Kidney glomerular epithelial cell (primary cell): ENCODE measurements at regions not wholly inside any gene's neighbourhood (a gene's known extent, or its start where the extent isn't known, plus 50 kb on each side); places are given as distances from the start of the nearest gene placed in this dataset.

ENCODE experiments used
- DNase-seq: peaks from one replicate; lab custom pipeline; 2025; lab: John Stamatoyannopoulos, UW

- no peak for DNase-seq
Observed at GRCh38 chr9:109830545-109830944, 50.5 kb downstream of the PALM2AKAP2 start.

GRCh38 chr9:109831998-109832658, 52.1 kb downstream of the PALM2AKAP2 start:
- no peak for DNase-seq

GRCh38 chr9:109834855-109835254, 54.9 kb downstream of the PALM2AKAP2 start:
- DNase-seq, result no peak

GRCh38 chr9:109843641-109844040, 63.6 kb downstream of the PALM2AKAP2 start:
- no peak for DNase-seq

- no peak for DNase-seq
Observed at GRCh38 chr9:109845226-109845625, 65.2 kb downstream of the PALM2AKAP2 start.

DNA sequence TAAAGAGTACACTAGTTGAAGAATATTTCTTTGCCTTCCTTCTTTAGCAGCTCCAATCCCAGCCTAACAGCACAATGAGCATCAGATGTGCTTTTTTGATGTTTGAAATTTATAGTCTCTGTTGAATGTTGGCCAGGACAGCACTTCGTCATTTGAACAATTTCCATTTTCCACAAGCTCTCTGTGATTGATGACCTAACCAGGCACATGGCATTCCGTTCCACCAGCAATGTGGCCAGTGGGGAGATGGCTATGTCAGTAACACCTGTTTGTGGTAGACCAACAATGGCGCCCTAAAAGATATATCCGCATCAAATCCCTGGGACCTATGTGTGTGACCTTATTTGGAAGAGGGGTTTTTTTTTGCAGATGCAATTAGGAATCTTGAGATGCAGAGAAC, 66.8 kb downstream of the PALM2AKAP2 start:
- peak; percentile 52 for DNase-seq

DNA sequence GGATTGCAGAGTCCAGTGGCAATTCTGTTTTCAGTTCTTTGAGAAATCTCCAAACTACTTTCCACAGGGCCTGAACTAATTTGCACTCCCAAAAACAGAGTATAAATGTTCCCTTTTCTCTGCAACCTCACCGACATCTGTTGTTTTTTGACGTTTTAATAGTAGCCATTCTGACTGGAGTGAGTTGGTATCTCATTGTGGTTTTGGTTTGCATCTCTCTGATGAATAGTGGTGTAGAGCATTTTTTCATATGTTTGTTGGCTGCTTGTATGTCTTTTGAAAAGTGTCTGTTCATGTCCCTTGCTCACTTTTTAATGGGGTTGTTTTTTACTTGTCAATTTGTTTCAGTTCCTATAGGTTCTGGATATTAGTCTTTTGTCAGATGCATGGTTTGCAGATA, 72.6 kb downstream of the PALM2AKAP2 start:
- no peak for DNase-seq

GRCh38 chr9:109855540-109855939, 75.5 kb downstream of the PALM2AKAP2 start:
- DNase-seq, result no peak

- no peak for DNase-seq
Observed at GRCh38 chr9:109856785-109857184, 76.8 kb downstream of the PALM2AKAP2 start.

DNA sequence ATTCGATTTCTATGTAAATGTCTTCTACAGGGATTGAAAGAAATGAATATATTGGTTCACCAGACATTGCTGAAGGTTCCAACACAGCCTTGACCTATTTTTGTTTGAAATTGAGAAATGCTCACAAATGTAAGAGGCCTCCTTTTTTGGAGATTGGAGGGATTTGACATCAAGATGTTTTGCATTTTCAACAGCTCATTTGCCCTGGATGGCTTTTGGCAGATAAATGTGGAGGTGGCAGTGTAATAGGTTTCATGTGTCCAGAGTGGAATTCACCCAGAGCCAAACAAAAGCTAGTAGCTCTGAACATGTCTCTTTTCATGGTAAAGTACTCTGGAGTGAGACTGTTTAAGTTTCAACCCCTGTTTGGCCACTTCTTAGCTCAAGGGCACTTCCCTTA, 77.3 kb downstream of the PALM2AKAP2 start:
- no peak for DNase-seq

GRCh38 chr9:109859447-109859846, 79.4 kb downstream of the PALM2AKAP2 start:
- no peak for DNase-seq

DNA sequence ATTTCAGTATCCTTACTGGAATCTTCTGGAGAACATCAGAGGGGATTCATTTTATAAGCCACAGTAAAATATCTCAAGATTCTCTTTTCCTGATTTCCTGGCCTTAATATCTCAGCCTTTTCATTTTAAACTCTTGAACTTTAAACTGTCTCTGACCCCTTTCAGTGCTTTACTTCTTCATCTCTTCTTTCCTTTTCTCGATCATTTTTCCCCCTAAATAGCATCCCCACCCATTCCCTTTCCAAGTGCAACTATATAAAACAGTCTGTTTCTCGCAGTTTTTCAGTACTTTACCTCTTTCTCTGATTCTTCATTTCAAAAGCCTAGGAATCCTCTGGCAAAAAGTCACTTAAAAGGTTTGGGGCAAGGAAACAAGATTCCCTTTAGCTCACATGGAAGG, 80.5 kb downstream of the PALM2AKAP2 start:
- no peak for DNase-seq

DNA sequence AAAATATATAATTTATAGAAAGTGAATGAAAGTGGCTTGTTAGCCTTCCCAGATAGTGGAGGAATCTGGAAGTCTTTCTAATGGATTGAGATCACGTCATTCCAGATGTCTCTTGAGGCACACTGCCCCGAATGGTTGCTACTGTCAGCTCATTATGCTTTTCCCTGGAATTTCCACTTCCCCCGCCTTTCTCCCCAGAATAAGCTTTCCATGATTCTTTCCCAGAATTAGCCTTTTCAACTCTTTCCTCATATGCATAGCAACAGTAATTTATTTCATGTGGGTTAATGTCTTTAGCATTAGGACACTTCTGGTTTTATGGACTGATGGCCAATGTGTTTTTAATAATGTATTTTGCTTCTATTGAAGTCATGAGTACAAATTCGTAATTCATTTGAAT, 81.5 kb downstream of the PALM2AKAP2 start:
- no peak for DNase-seq

GRCh38 chr9:109861918-109862317, 81.9 kb downstream of the PALM2AKAP2 start:
- DNase-seq, result no peak

- DNase-seq, result no peak
Observed at GRCh38 chr9:109862452-109862851, 82.5 kb downstream of the PALM2AKAP2 start.

DNA sequence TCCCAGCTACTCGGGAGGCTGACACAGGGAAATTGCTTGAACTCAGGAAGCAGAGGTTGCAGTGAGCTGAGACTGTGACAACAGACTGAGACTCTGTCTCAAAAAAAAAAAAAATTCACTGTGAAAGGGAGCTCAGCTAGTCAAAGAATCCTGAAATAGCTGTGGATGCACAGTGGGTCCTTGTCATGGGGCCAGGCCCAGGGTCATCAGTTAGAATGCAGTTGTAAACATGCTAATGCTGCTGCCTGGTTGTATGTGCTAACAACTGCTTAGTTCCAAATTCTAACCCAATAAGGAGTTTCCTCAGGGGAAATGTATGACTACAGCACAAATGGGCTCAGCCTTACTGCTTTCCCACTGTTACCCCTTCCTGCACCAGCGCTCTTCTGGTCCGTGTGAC, 84.0 kb downstream of the PALM2AKAP2 start:
- no peak for DNase-seq

GRCh38 chr9:109865521-109865920, 85.5 kb downstream of the PALM2AKAP2 start:
- no peak for DNase-seq

DNA sequence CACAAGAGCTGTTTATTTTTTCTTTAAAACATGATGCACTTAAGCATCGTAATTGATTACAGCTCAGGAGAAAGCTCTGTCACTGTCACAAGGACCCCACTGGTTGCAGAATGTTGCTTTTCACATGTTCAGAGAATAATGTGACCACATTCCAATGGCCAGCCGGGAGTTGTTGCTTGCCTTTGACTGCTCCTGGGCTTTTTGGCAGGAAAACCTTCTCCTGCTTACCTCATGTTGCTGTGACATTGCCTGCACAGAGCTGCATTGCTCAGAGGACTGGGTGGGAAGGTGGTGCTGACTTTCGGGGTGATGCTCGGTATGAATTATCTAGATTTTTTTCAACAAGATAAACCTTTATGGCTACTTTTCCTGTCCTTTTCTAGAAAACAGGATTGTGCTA, 88.2 kb downstream of the PALM2AKAP2 start:
- no peak for DNase-seq

- DNase-seq, result no peak
Observed at GRCh38 chr9:109868722-109869121, 88.7 kb downstream of the PALM2AKAP2 start.

GRCh38 chr9:109870365-109870764, 90.4 kb downstream of the PALM2AKAP2 start:
- no peak for DNase-seq

- no peak for DNase-seq
Observed at GRCh38 chr9:109872901-109873300, 92.9 kb downstream of the PALM2AKAP2 start.

DNA sequence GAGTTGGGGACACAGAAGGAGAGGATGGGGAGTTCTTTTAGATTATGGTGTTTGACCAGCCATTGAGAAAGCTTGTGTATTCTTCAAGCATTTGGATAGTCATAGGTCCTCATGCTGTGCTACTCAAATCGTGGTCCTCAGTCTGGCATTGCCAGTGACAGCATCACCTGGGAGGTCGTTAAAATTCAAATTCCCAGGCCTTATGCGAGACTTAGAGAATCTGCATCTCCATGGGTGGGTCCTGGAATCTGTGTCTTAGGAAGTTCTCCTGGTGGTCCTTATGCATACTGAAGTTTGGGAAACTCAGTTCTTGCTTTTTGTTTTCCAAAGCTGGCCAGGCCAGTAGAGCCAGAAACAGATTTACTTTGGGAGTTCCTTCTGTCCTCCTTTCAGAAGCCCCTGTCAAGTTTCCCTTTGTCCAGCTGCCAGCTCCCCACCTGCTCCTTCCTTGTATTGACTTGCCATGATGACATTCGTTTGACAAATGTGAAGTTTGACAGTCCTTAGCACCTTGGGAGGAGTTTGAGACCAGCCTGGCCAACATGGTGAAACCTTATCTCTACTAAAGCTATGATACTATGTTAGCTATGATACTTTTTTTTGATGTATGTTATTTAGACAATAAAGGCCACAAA, 95.6 kb downstream of the PALM2AKAP2 start:
- no peak for DNase-seq

DNA sequence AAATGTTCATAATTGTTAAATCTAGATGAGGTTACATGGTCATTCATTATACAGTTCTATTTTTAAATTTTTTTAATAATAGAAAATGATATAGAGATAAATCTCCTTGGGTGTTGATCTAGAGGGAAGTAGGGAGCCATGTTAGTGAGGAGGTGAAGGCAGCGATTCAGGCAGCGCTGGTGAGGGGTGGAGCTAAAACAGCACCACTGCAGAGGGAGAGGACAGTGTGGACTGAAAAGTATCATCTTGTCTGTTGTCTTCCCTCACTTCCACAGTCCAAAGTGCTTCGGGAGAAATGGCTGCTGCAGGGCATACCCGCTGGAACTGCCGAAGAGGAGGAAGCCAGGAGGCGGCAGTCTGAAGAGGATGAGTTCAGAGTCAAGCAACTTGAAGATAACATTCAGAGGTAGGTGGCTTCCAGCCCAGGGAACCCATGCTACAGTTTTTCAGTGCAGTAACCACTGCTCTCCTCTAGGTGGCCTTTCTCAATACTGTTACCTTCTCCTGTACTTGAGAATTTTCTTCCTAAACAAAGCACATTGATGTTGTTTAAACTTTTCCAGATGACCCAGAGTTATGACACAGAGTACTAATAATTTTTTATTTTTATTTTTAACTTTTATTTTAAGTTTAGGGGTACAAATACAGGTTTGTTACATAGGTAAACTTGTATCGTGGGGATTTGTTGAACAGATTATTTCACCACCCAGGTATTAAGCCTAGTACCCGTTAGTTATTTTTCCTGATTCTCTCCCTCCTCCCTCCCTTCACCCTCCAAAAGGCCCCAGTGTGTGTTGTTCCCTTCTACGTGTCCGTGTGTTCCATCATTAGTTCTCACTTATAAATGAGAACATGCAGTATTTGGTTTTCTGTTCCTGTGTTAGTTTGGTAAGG, 100.5 kb downstream of the PALM2AKAP2 start:
- DNase-seq, result no peak
